ENCODE measurements at regions not wholly inside any gene's neighbourhood (a gene's known extent, or its start where the extent isn't known, plus 50 kb on each side); places are given as distances from the start of the nearest gene placed in this dataset.

DNA sequence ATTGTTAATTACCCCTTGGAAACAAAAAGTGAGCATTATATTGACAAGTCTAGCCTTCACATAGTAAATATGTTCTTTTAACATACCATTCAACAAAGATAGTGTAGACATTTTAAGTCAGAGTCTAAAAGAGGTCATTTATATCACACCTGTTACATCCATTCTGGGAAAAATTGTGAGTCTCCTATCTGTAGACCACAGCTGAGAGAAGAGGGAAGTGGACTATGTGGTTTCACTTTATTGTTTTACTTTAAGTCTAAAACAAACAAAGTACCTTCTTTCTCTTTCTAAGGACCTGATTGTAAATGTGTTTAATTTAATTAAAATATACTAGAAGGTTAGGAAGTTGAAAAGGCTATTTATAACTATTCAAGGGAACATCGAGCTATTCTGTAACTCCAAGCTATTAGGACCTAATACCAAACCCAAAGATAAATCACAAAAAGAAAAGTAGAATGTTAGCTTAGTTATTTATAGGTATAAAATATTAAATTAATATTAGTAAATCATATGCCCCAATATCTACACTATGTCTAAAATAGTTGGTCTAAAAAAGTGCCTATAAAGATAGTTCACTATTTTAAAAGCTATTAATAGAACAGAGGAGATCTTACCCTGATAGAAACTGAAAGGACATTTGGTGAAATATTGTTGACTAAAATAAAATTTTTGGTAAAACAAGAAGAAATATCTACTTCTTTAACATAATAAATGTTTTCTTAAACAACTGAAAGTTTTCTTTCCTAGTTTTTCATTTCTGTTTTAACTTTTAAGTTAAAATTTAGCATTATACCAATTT, 134.9 kb downstream of the TMEM167A start:
- H3K4me3 Mint-ChIP-seq: no peak overlapping the region
- H3K36me3 Mint-ChIP-seq: peaks cover 33% of the 10 kb centered on the region
- no peak overlapping the region for H3K27ac Mint-ChIP-seq
- TF ChIP-seq ZNF671 (CRISPR knock-in tag; IDR thresholded peaks at IDR 0.05) (no peak), E2F5 (CRISPR knock-in tag; IDR thresholded peaks at IDR 0.05) (no peak), FOXJ3 (CRISPR knock-in tag; IDR thresholded peaks at IDR 0.05; ENCODE audit: borderline replicate concordance) (no peak), USF2 (CRISPR knock-in tag; IDR thresholded peaks at IDR 0.05) (no peak), CDX4 (CRISPR knock-in tag; IDR thresholded peaks at IDR 0.05; ENCODE audit: borderline replicate concordance) (no peak), ZNF219 (CRISPR knock-in tag; IDR thresholded peaks at IDR 0.05; ENCODE audit: borderline replicate concordance) (no peak), MLX (CRISPR knock-in tag; IDR thresholded peaks at IDR 0.05) (no peak)
- TF ChIP-seq, protein P1, sequence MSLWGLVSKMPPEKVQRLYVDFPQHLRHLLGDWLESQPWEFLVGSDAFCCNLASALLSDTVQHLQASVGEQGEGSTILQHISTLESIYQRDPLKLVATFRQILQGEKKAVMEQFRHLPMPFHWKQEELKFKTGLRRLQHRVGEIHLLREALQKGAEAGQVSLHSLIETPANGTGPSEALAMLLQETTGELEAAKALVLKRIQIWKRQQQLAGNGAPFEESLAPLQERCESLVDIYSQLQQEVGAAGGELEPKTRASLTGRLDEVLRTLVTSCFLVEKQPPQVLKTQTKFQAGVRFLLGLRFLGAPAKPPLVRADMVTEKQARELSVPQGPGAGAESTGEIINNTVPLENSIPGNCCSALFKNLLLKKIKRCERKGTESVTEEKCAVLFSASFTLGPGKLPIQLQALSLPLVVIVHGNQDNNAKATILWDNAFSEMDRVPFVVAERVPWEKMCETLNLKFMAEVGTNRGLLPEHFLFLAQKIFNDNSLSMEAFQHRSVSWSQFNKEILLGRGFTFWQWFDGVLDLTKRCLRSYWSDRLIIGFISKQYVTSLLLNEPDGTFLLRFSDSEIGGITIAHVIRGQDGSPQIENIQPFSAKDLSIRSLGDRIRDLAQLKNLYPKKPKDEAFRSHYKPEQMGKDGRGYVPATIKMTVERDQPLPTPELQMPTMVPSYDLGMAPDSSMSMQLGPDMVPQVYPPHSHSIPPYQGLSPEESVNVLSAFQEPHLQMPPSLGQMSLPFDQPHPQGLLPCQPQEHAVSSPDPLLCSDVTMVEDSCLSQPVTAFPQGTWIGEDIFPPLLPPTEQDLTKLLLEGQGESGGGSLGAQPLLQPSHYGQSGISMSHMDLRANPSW (CRISPR knock-in tag; conservative IDR thresholded peaks at IDR 0.05; ENCODE audit: low read depth): no peak
- TF ChIP-seq, protein P2, sequence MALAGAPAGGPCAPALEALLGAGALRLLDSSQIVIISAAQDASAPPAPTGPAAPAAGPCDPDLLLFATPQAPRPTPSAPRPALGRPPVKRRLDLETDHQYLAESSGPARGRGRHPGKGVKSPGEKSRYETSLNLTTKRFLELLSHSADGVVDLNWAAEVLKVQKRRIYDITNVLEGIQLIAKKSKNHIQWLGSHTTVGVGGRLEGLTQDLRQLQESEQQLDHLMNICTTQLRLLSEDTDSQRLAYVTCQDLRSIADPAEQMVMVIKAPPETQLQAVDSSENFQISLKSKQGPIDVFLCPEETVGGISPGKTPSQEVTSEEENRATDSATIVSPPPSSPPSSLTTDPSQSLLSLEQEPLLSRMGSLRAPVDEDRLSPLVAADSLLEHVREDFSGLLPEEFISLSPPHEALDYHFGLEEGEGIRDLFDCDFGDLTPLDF (CRISPR knock-in tag; IDR thresholded peaks at IDR 0.05): no peak
- TF ChIP-seq, protein P3, sequence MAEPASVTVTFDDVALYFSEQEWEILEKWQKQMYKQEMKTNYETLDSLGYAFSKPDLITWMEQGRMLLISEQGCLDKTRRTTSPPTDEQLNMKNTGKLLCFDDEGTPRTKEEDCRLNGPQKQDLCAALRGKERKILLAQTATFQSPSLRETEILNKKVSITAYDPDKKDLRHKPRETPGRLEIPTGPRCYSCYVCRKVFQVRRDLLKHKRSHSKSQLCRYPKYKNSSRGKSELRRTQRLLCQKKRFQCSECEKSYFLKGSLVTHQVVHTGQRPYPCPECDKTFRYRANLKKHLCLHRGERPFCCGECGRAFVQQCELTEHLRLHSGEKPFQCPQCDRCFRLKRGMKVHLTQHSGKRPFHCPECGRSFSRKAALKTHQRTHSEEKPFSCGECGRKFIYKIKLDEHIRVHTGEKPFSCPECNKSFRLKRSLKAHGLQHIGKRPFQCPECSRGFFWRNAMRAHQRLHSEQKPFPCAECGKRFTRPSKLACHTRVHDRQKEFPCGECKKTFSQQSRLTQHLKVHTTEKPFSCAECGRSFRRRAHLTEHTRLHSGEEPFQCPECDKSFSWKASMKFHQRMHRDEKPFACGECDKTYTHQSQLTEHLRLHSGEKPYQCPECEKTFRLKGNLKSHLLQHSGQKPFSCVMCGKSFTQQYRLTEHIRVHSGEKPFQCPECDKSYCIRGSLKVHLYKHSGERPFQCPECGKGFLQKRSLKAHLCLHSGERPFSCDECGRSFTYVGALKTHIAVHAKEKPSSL (CRISPR knock-in tag; conservative IDR thresholded peaks at IDR 0.05): no peak
- H3K27me3 Mint-ChIP-seq (ENCODE audit: low read depth): no peaks in the 10 kb centered on the region; the same call in 1 of the 2 replicates
- ATAC-seq (no peak), DNase-seq (ENCODE audit: low spot score) (no peak)
- POLR2A ChIA-PET: no interaction called here
- CTCF ChIA-PET: no interaction called here
- peaks cover 56% of the 10 kb centered on the region for H3K9me3 Mint-ChIP-seq
- peaks cover 8% of the 10 kb centered on the region for H3K4me1 Mint-ChIP-seq

GRCh38 chr5:82938901-82939725, 138.1 kb downstream of the TMEM167A start:
- CTCF ChIA-PET: no interaction called here
- H3K4me1 Mint-ChIP-seq: peaks cover 8% of the 10 kb centered on the region
- DNase-seq (ENCODE audit: low spot score) (no peak), ATAC-seq (no peak)
- no peaks in the 10 kb centered on the region for H3K27me3 Mint-ChIP-seq (ENCODE audit: low read depth)
- H3K4me3 Mint-ChIP-seq: no peak overlapping the region
- H3K9me3 Mint-ChIP-seq: peaks cover 36% of the 10 kb centered on the region
- POLR2A ChIA-PET: no interaction called here
- TF ChIP-seq FOXP1 (CRISPR knock-in tag; IDR thresholded peaks at IDR 0.05; ENCODE audit: borderline replicate concordance): no peak
- no peak for TF ChIP-seq PRDM15 (CRISPR knock-in tag; IDR thresholded peaks at IDR 0.05)
- TF ChIP-seq NR3C1 (CRISPR knock-in tag; conservative IDR thresholded peaks at IDR 0.05; ENCODE audit: low read depth): no peak
- TF ChIP-seq ZNF671 (CRISPR knock-in tag; IDR thresholded peaks at IDR 0.05): no peak
- no peak for TF ChIP-seq AR (CRISPR knock-in tag; IDR thresholded peaks at IDR 0.05)
- H3K36me3 Mint-ChIP-seq: peaks cover 19% of the 10 kb centered on the region
- H3K27ac Mint-ChIP-seq: no peak overlapping the region
